ENCODE measurements at regions not wholly inside any gene's neighbourhood (a gene's known extent, or its start where the extent isn't known, plus 50 kb on each side); places are given as distances from the start of the nearest gene placed in this dataset.
"Not testable (repeated sequence)": the region's sequence is repeated elsewhere in the genome, so short reads cannot be mapped to it uniquely, and the experiment has no call there.

DNA sequence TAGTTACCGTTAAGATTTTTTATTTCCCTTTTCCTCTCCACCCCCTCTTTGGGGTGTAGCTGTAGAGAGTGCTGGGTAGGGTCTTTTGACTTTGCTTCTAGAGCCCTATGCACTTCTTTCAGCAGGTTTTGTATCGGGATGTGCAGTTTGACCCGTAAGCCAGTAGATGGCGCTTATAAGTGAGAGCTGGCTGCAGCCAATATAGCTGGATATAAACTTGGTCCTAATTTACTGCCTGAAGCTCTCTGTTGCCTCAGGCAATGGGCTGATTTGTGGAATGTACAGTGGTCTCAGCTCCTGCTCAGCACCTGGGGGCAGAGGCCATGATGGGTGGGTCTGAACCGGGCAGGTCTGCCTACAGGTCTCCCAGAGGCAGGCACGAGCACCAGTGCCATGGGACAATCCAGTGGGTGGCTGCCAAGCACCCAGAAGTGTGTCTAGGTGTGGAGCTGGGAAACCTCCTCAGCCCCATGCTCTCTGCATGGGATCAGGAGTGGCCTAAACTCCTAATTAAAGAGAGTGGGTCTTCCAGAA is 146.5 kb downstream of the SPANXN1 start:
- peak; percentile 43 for DNase-seq

DNA sequence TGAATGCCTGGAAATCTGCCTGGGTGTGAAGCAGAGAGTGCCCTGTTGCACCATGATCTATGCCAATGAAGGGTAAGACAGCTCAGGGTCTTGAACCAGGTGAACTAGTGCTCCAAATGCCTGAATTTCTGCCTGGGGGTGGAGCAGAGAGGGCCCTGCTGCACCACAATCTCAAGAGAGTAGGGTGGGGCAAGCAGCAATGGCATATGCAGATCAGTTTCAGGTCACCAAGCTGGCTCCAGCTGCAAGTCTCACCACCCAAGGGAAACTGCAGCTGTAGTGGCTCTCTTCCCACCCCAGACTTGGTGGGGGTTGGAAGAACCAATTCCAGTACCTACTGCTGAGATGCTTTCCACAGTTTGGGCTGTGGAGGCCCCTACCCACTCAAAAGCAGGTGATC is 147.0 kb downstream of the SPANXN1 start:
- no peak for DNase-seq

DNA sequence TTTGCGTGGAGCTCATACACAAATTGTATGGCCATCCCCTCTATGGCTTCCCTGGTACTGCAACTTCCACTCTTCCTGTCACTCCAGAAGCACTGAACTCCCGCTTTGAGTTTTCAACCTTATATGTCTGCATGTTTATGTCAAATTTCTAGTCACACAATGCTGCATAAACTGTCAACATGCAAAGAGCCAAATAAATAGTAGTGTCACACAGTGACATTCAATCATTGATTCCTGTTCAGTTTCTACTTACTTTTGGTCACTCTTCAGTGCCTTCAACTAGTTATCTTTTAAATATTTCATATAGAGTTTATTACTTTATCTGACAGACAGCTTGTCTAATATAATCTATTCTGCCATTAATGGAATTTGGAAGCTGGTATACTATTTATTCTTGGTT is 149.3 kb downstream of the SPANXN1 start:
- DNase-seq, result no peak

DNA sequence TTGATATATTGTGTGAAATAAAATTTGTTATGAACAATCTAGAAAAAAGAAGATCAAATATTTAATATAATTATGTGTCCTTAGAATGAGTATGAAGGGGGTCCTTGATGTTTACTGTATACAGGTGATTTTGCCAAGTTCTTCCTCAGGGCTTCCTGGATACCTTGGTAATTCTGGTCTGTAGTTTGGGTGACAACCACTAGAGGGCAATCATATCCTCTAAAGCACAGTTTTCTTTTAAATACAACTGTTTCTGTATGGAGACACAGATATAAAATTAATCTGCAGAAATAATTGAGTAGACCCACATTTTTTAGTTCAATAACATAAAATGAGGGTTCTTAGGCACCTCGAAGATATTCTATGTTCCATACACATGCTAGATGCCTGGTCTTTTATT is 157.7 kb downstream of the SPANXN1 start:
- peak; percentile 54 for DNase-seq

DNA sequence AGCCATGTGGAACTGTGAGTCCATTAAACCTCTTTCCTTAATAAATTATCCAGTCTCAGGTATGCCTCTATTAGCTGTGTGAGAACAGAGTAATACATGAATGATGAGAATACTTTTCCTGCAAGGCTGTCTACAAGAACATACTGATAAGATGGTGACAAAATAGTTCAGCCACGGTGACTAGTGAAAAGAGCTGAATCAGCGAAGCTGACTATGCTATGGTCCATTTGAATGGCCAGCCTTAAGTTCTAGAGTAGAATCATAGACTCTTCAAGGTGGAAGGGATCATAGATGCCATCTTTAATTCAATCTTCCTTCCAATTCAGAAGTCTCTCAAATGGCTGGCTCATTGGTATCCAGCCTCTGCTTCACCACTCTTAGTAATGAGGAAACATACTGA is 163.3 kb downstream of the SPANXN1 start:
- DNase-seq, result no peak

DNA sequence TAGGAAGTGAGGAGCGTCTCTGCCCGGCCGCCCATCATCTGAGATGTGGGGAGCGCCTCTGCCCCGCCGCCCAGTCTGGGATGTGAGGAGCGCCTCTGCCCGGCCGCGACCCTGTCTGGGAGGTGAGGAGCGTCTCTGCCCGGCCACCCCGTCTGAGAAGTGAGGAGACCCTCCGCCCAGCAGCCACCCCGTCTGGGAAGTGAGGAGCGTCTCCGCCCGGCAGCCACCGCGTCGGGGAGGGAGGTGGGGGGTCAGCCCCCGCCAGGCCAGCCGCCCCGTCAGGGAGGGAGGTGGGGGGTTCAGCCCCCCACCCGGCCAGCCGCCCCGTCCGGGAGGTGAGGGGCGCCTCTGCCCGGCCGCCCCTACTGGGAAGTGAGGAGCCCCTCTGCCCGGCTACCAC is 188.9 kb downstream of the SPANXN1 start:
- not testable (repeated sequence) for DNase-seq

DNA sequence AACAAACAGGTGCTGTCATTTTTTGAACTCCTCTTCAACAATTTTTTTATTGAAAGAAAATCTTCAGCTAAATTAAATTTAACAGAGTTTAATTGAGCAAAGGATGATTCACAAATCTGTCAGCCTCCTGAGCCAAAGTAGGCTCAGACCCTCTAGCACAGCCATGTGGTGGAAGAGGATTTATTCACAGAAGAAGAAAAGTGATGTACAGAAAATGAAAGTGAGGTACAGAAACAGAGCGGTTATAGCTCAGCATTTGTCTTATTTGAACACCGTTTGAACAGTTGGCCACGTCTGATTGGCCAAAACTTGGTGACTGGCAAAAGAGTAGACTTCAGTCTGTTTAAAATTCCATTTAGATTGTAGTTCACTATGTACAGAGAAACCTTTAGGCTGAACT is 217.3 kb downstream of the SPANXN1 start:
- no peak for DNase-seq

DNA sequence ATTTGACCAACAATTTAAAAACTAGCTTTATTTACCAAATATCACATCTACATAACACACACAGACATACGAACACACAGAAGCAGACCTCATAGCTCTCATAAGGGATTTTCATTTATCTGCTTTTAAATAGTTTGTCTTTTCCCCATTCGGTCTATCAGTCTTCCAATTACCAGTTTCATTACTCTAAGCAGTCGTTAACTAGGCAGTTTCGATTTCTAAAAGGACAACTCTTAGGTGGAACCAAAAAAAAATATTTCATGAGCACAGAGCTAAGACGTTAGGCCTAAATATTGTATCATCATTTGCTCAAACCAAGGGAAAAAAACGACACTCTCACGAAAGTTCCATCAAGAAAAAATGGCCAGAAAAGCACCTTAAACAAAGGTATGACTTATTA is 228.4 kb downstream of the SPANXN1 start:
- DNase-seq, result no peak

DNA sequence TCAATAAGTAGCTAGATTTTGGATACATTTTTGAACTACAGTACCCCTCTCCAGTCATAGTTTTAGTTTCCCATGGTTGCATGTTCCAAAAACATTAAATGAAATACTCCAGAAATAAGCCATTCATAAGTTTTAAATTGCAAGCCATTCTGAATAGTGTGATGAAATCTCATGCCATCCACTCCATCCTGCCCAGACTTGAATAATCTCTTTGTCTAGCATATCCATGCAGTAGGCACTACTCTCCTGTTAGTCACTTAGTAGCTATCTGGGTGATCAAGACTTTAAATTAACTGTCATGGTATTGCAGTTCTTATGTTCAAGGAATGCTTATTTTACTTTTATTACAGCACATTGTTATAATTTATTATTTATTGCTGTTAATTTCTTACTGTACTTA is 237.4 kb downstream of the SPANXN1 start:
- DNase-seq, result no peak

DNA sequence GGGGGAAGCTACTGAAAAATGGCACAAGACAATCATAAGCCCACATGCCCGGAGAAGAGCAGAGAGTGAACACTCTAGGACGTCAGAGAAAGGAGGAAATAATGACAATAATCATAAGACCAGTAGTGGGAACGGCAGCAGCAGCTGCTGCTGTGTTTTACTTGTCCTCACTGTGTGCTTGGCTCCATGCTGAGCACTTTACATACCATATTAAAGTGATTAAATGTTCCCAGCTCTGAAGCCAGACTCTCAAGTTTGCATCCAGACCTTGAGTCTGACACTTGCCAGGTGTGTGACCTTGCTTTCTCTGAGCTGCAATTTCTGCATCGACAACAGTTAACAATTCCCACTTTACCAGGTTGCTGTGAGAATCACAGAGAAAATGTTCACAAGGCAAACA is 255.4 kb downstream of the SPANXN1 start:
- DNase-seq, result no peak

DNA sequence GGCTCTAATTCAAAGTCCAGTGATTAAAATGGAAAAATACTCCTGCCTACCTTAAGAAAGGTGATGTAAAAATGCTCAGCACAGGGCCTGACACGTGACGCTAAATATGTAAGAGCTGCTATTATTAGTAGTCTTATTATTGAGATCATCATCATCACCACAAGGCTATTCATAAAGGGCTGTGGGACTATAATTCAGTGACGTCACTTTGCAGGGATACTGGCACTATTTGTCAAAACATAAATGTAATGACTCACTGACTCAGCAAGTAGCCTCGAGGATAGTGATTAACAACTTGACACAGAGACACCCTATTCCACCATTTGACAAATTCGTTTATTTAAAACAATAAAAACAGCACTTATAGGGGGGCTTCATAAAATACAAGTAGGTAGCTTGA is 258.9 kb downstream of the SPANXN1 start:
- DNase-seq, result no peak

DNA sequence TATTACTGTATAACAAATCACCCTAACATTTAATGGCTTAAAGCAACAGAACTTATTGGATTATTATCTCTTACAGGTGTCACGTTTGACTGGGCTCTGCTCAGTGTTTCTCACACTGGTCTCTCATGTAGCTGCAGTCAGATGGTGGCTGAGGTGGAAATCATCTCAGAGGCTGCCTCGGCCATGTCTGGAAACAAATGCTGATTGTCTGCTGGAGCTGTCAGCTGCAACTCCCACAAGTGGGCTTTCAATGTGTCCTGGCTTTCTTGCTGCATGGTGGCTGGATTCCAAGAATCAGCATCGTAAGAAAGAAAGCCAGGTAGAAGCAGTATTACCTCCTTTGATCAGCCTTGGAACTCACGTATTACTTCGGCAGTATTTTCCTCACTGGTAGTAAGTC is 277.6 kb downstream of the SPANXN1 start:
- DNase-seq, result no peak

DNA sequence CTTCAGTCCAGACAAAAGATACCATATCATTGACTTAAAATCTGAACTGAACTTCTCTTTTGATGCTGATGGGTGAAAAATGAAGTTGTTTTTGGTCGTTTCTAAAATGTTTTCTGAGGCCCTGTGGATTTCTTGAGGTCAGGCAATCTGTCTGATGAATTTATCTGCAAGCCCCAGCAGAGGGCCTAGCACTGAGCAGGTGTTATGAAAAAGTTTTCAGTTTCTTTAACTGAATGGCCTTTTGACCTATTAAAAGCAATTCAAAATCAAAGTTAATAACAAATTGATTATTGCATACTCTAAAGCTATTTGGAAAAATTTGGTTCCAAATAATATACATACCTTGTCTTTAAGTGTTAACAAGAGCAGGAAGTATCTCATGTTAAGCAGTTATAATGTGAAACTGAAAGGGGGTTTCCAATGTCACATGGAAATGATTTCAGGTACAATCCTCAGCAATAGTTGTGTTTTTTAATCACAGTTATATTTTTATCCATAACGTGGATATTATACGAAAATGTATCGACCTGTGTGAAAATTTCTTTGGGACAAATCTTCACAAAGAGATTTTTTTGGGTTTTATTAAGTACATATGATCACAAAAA is 285.0 kb downstream of the SPANXN1 start:
- no peak for DNase-seq

DNA sequence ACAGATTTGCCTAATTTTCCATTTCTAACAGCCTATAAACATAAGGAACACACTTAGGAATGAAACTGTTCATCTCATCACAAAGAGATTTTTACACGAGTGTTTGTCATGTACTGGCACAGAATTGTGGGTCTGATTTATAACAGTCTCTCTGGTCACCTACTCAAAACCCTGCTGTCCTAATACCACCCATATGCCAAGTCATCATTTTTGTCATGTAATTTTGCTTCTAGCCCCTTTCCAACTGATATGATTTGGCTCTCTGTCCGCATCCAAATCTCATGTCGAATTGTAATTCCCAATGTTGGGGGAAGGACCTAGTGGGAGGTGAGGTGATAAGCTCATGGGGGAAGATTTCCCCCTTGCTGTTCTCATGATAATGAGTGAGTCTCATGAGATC is 284.1 kb upstream of the SLITRK2 start:
- DNase-seq, result no peak

DNA sequence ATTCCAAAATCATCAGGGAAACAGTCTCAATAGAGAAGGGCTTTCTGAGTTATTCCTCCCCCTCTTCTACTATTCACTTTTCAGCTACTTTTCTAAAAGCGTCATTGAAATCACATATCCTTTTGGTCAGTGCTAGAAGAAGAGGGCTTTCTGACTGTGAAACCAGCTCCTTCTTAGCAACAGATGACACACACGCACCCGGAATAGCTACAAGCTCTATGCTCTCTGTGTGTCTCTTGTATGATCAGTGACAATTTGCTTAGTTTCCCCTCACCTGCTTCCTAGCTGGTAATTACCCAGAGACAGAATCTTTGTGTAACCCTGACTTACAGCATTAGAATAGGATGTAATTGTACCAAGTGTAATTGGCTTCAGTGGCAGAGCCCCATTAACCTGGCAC is 268.1 kb upstream of the SLITRK2 start:
- DNase-seq, result no peak

DNA sequence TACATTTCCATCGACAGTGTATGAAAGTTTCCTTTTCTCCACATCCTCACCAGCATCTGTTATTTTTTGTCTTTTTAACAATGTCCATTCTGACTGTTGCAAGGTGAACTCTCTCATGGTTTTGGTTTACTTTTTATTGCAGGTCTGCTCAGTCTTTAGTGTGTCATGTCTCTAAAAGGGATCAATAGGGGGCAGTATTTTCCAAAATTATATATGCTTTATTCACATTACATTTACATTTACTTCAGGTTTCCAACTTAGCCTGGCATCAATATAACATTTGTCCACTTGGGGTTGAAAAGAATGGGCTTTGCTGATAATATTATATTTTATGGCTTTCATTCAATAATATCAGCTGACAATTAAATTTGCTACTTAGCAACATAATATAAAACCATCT is 265.0 kb upstream of the SLITRK2 start:
- DNase-seq, result no peak

DNA sequence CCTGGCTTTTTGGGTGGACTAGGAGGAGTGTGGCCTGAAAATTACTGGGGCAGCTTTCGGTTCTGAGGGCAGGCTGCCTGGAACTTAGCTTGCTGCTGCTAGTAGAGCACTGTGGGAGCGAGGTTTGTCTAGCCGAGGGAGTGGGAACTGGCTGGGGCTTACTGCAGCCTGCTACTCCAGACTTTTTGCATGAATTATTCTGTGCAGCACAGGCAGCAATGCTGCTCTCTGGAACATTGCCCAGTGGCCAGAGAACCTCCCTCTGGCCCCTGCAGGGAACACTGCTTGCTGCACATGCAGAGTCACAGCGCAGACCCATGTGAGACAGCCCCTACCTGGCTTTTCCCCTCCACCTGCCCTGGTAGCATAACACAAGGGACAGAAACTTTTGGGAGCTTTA is 263.9 kb upstream of the SLITRK2 start:
- DNase-seq, result no peak

DNA sequence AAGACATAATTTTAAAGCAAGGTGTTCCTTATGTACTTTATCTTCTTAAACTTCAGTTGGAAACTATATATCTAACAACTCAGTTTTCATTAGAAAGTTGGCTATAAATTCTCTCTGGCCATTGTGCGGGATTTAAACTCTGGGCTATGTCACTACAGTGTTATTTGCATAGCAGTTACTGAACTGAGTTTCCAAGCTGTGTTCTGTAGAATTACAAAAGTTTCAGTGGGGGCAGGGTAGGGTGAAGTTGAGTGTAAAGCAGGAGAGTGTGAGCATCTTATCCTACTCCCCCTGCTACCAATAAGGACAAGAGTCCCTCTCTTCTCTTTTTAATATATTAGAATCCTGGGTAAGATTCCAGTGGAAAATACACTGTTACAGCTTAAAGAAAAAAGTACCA is 254.5 kb upstream of the SLITRK2 start:
- DNase-seq, result no peak

DNA sequence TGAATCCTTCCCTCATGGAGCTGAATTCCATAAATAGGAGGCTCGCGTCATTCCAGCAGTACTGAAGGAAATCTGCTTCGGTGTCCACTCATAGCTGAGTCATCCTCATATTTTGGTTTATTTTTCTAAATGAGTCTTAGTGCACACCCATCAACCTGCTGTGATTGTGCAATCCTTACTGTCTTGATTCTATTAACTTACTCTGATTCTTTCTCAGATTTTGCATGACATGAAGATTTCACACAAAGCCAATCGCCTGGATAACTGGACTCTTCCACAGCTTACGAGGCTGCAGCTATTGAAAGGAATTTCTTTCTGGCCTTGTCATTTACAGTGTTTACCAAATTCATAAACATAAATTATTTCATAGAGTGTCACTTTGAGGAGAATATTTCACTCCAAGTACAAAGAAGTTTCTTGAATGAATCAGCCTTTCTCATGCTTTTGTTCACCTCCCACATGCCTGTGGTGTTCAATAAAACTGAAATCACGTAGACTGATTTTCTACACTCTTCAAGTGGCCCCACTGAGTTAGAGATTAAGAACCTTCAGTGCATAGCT is 207.6 kb upstream of the SLITRK2 start:
- no peak for DNase-seq

DNA sequence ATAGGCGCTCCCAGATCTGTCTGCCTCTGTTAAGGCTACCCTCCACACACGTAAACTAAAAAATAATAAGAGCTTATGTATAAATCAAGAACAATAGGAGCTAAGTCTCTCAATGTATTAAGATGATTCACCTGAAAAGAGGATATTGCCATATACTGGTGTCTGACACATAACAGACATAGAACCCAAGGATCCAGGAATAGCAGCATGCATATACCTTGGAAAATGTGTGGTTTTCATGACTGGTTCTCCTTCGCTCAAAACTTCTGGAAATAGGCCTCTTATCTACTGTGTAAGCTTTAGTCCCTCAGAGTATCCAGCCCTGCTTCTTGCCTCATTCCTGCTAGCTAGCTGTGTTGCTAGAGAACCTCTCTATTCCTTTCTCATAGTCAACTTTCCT is 203.7 kb upstream of the SLITRK2 start:
- no peak for DNase-seq

DNA sequence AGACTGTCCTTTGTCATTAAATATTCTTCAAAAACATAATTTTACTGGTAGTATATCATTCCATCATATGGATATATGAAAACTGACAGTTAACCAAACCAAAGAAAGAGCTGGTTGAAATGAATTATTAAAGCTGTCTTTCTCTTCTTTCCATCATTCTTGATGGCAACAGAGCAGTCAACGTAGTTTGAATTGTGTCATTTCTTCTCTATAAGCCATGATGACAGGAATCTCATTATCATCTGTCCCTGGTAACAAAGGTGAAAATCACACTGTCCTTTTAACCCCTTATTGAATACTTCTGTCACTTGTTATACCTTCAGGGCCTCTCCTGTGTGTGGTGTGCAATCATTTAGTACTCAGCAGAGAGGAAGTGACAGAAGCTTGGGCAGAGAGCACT is 197.0 kb upstream of the SLITRK2 start:
- DNase-seq, result no peak

DNA sequence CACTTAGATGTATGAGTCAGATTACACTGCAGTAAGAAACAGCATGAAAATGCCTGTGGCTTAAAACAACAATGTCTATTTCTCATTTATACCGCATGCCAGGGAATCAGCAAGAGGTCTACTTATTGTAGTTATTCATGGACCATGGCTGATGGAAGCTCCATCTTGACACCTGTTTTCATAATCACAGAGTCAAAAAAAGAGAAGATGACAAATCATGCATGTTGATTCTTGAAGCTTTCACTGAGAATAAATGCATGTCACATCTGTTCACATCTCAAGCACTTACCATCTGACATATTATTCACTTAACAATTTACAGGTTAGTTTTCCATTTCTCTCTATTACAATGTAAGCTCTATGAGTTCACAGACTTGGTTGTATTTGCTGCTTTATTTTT is 194.2 kb upstream of the SLITRK2 start:
- no peak for DNase-seq

DNA sequence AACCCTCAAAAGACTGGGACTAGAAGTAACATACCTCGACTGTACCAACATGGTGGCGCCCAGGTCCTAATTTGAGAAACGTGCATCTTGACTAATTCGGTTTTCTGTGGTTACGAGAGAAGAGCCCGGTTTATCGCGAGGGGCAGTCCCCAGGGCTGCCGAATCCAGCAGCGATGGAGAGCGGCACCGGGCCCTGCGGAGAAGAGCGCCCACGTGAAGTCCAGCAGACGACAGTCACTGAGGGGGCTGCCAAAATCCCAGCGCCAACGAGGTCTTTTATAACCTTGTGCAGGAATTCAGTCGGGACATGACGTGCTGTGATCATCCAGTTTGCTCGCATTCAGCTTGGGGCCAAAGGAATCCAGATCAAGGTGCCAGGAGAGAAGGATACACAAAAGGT is 187.5 kb upstream of the SLITRK2 start:
- no peak for DNase-seq

DNA sequence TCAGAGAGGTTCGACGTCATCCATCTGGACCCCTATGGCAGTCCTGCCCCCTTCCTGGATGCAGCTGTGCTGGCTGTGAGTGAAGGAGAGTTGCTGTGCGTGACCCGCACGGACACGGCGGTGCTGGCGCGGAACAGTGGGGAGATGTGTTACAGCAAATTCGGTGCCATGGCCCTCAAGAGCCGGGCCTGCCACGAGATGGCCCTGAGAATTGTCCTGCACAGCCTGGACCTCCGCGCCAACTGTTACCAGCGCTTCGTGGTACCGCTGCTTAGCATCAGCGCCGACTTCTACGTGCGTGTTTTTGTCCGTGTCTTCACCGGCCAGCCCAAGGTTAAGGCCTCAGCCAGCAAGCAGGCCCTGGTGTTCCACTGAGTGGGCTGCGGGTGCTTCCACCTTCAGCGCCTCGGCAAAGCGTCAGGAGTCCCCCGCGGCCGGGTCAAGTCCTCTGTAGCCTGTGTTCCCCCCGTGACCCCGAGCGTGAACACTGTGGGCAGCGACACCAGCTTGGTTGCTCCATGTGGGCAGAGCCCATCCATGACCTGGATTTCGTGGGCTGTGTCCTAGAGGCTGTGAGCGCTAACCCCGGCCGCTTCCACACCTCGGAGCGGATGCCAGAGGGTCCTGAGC is 186.7 kb upstream of the SLITRK2 start:
- DNase-seq, result no peak

DNA sequence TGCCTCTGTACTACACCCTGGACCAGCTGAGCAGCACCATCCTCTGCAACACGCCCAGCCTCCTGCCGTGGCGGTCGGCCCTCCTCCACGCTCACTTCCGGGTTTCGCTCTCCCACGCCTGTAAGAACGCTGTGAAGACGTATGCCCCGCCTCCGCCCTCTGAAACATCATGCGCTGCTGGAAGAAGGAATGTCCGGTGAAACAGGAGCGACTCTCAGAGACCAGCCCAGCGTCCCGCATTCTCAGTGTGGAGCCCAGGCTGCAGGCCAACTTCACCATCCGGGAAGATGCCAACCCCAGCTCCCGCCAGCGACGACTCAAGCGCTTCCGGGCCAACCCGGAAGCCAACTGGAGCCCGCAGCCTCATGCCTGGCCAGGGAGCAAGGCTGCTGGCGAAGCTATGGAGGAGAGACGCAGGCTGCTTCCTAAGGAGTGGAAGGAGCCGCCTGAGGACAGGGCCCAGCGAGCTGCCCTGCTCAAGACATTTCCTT is 186.1 kb upstream of the SLITRK2 start:
- DNase-seq, result no peak
